GM19035 (cell line): ENCODE measurements at regions not wholly inside any gene's neighbourhood (a gene's known extent, or its start where the extent isn't known, plus 50 kb on each side); places are given as distances from the start of the nearest gene placed in this dataset.

ENCODE experiments used
- ATAC-seq: cut with Tn5 transposase; IDR thresholded peaks from one replicate; pipeline ENCODE4 v1.9.1; 2021; ENCODE audit not compliant: unreplicated experiment

DNA sequence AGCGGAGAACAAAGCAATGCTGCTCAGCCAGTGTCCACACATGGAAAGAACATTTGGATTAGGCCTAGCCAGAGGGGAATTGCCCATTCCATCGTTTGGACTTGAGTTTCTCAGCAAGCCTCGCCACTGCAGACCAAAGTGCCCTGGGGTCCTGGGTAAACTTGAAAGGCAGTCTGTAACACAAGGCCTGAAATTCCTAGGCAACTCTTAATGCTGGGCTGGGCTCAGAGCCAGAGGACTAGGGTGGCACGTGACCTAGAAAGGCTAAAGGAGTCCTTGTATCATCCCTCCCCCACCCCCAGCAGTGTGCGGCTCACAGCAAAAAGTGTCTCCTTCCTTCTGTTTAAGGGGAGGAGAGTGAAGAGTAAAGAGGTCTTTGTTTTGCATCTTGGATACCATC, 210.4 kb upstream of the ARX start:
- ATAC-seq, result no peak

DNA sequence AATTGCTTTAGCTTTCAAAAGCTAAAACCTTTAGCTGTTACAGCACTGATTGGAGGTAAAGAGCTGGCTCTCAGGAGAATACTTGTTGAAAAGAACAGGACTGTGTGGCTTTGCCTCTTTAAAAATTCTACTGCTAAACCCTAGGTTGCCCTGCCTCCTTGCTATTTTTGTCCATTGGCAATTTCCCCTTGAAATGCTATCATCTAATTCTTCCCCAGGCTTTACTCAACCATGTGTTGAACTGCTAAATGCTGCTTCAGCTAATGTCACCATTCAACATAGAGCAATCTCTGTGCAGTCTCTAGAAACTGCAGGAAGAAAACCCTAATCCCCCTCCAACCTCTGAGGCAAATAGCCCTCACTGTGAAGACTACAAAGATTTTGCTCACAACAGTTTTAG, 203.7 kb upstream of the ARX start:
- no peak for ATAC-seq

DNA sequence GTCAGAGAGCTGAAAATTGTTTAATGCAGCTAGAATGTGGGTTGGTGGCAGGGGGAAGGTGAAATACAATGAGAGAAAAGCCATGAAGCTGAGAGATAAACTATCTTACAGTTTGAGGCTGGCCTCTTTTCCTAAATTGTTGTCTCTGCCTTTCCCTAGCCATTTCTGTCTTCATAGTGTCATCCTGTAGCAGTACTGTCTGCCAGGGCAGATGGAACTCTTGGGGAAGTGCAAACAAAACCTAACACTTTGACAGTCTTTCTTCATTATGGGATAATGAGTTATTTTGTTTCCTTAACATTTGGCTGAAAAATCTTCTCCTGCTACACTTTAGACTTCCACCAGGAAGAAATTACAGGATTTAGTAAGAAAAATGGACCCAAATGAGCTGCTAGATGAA, 197.8 kb upstream of the ARX start:
- no peak for ATAC-seq

DNA sequence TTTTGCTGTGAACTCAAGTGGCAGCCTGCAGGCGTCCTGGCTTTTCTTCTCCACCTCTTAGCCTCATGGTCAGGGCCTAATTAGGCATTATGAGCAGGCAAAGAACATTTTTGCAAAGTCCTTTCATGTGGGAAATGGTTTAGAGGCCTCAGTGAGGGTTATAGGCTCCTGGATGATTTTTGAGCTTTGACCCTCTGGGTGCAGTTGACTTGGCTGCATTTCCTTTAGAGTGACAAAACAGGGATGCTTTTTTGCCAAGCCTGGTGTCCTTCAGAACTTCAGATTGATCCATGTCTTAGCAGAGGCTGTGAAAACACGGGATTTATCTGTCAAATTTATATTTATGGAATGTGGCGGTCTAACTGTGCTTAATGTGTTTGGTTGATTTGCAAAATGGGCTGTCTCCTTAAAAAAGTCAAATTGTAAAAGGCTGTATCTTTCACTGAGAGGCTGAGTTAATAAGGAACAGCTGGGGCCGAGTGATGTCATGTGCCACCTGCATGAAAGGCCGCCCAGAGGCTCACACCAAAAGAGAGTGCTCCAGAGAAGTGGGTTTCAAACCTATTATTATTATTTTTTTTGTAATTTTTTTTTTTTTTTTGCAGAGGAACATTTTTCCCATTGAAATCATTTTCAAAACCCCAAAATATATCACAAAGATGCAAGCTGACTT, 192.2 kb upstream of the ARX start:
- ATAC-seq, result no peak

DNA sequence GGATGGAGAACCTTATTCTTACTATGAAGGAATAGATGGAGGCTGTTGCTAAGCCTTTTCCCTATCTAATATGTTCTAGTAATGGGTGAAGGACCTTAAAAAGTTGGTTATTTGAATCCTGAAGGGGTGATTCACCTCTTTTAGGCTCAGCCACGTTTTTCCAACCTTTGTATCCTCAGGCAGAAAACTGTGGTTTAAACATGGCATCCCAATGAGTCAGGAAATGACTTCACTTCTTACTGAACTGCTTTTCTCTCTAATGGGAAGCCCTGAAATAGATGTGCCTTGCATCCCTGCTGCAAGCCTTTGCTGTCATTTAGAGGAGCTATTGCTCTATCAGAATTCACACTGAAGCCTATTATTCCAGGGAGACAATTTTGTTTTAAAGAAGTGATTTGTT, 191.0 kb upstream of the ARX start:
- ATAC-seq, result no peak

DNA sequence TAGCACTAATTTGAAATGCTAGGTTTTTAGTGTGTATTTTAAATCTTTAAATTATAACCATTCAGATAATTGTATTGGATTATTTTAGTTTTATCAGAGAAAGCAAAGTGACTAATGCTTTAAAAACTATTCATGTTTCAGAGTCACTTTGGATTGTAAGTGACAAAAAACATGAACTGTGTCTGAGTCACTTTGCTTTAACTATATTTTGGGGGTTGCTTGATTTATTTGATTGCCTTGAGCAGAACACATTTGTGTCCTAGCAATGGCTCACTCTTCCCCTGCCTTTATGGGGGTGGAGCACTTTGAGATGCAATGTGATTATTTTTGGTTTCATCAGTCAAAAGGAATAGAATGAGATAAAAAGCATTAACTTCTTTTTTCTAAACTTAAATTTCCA, 188.4 kb upstream of the ARX start:
- ATAC-seq, result no peak

DNA sequence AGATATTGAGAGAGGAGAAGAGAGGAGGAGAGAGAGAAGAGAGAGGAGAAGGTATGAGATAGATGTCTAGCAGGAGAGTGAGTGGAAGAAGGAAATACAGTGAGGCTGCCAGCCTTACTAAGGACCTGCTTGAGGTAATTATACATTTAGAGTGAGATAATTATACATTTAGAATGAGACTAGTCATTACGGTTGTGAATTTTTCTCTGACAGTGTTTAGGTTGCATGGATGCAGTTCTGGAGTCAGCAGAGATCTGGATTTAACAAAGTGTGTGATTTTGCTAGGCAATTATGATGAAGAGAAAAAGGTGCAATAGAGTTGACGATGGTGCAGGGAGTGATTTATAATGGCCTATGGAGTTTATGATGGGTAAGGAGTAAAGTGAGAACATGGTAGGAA, 187.1 kb upstream of the ARX start:
- ATAC-seq, result no peak

DNA sequence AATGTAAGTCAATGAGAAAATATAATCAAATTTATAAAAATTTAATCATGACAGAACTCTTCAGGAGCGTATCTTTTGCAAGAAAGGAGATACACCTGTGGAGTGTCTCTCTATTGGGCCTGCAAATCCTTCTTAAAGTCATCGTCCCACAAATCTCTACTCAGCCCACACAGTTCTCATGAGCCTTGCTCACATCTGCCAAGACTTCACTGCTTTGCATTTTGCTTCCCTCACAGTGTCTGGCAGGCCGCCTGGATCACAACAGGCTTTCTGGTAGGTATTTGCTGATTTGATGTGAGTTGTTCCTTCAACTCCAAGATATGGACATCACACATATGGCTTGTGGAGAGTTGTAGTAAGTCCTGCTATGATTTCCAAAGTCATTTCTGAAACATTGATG, 183.1 kb upstream of the ARX start:
- ATAC-seq, result no peak

DNA sequence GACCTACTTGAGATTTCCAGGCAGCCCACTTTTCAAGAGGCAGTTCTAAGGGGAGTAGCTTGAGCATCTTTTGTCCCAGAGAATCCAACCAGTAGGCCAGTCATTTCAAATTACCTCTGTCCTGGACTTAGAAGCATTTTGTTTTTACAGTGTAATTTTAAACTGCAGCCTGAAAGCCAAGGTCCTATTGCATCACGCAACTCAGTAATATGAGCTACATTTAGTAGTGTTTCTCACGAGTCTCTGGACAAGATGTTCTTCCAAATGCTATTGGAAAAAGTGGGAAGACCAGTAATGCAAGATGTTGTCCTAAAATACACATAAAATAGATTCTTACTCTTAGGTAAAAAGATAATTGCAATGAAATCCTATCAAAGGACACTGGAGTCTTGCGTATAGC, 182.5 kb upstream of the ARX start:
- no peak for ATAC-seq

DNA sequence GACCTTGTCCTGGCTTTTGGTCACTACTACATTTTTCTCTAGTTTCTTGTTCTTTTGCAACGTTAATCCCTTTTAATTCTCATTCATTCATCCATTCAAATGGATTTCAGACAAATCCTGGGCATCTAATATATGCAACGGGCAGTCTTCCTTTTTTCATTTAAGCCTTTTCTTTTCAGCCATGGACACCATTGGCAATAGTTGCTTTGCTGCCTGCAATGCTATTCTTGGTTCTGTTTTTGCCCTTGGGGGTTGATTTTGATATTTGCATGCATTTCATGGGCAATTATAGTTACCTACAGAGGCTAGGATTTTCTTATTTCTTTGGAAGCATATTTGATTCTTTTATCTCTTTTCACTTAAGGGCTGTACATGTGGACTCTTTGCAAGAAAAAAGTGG, 180.5 kb upstream of the ARX start:
- no peak for ATAC-seq

DNA sequence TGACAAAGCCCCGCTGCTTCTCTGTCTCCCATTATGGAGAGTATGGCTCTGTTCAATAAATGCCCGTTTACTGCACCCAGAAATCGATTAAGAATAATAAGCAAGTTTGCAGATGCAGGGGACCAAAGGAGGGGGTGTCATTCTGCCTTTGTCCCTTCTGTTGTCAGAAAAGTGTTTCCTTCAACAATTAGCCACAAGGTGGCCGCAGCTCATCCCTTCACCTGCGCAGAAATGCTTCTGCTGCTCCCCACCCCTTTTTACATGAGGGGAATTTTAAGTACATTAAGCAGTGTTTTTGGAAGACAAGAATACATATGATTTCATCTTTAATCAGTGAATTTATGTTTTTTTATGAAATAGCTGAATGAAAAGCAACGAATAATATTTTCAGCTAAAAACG, 175.6 kb upstream of the ARX start:
- no peak for ATAC-seq

DNA sequence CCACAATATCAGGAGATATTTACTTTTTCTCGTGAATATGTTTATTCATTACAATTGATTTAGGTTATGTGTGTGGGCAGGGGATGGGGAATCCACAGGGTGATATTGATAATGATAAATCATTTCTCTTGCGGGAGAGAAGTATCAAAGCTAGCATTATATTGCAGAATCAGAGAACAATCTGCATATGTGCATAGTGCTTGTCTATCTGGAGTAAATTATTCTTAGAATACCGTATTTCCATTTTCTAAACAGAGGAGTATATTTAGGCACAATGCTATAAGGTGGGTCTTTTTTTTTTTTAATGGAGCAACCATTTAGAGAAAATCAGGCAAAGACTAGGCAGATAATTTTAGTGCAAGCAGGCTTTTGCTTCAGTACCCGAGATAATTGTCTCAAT, 166.0 kb upstream of the ARX start:
- ATAC-seq, result no peak

DNA sequence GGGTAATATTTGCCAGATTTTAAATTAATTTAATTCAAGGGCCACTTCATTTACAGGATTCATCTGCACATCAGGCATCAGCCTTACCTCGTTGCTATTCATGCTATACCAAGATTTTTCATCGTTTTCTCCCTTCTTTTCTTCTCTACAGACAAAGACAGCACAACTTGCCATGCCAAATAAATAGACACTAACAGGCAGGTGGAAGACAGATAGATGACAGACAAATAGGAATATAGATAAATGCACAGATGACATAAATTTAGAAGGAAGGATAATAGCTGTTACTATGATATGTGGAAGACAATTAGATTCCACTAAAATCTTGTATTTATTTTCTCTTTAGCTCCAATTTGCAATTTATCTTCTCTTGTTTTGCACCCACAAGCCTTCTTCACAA, 164.5 kb upstream of the ARX start:
- no peak for ATAC-seq

DNA sequence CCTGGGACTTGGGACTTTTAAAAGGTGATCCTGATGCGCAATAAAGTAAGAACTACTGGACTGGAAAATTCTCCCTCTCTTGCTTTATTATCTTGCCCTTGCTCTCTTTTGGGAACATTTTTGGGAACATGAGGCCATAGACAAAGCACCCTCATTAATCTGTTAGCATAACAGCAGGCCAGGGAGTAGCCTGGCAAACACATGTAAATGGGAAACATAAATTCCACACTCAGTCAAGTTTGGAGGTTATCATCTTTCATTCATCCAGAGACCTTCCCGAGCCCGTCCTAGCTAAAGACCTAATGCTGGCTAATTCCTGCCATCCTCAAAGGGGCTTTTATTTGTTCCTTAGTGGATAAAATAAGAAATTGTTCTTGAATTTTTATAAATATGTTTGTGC, 162.8 kb upstream of the ARX start:
- no peak for ATAC-seq

DNA sequence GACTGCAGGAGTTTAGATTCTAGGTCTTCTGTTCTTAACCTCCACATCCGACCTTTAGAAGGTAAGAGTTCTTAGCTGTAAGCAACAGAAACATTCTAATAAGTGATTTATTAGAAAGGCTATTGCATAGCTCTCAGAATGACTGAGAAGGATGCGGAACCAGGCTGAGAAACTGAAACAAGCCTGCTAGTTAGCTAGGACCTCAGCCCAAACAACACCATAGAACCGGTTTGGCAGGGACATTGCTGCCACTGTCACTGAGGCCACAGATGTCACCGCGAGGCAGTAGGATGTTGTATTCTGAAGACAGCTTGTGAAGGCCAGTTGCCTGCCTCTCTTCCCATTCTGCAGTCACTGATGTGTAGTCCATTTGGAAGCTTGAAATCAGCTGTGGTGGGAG, 160.0 kb upstream of the ARX start:
- no peak for ATAC-seq

DNA sequence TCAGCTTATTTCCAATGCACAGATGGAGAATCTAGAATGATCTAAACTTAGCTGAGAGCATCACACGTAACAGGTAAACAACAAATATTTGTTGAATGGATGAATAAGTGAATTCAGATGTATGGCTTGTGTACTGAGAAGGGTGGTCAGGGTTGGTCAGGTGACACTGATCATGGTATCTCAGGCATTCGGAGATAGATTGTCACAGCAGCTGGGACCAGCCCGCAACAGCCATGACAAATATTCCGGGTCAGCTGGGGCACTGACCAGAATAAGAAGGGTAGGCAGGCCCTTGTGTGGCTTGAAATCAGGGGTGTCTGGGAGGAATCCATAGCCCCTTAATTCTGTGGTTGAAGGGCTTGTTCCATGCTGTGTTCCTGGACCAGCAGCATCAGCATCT, 159.4 kb upstream of the ARX start:
- ATAC-seq, result no peak

DNA sequence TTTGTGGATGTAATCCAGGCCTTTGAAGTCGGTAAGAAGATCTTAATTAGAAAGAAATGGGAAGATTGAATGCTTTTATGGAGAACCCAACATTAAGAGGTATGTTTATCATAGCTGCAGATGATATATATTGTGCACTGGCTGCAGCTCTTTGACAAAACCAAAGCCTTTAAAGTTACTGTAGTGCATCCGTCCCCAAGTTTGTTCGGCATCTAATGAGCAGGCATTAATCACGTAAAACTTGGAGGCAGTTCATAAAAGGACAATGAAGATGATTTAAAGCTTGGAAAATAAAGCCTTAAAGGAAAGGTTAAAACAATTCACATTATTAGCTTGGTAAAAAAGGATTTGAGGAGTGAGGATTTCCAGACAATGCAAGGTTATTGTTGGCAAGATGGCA, 150.8 kb upstream of the ARX start:
- no peak for ATAC-seq

DNA sequence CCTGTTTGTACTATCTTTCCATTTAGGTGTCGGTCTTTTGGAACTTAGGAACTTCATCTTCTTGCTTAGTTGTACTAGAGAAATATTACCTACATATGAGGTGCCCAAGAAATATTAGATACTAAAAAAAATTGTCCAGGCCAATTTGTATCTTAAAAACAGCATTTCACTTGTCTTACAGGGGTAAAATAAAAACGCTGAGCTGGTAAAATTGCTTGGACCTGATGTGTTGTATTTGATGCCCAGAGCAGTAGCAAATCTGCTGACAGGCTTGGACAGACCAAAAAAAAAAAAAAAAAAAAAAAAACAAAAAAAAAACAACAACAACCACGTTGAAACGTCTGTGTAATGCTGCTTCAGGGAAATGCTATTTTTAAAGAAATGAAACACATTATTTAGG, 150.4 kb upstream of the ARX start:
- ATAC-seq, result no peak

DNA sequence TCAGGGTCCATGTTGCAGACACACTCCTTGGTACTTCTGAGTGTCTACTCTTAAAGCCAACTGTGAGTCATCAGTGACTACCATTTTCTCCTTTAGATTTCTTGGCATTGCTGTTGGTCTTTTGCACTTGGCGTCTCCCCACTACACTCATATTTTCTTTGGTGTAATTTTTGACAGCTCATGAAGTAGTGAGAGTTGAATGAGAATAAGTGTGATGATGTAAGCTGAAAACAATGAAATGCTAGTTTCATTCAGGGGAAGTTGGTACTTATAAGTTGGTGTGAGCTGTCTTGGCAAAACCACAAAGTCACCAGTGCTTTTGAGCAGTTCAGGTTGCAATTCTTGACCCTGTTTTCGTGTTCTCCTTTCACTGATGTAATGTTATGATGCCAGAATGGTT, 142.9 kb upstream of the ARX start:
- ATAC-seq, result no peak

DNA sequence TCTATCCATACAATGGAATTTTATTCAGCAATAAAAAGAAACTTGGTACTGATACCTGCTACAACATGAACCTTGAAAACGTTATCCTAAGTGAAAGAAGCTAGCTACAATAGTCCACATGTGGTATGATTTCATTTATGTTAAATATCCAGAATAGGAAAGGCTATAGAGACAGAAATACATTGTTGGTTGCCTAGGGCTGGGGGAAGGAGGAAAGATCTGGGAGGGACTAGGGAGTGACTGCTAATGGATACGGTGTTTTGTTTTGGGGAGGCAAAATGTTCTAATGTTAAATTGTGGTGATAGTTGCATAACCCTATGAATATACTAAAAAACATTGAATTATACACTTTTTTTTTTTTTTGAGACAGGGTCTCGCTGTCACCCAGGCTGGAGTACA, 141.1 kb upstream of the ARX start:
- ATAC-seq, result no peak

DNA sequence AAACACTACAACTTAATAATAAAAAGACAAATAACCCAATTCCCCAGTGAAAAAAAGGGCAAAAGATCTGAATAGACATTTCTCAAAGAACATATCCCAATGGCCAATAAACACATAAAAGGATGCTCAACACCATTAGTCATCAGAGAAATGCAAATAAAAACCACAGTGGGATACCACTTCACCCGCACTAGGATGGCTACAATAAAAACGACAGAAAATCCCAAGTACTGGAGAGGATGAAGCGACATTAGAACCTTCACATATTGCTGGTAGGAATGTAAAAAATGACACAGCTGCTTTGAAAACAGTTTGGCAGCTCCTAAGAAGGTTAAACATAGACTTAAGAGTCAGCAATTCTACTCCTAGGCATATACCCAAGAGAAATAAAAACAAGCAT, 140.6 kb upstream of the ARX start:
- no peak for ATAC-seq

DNA sequence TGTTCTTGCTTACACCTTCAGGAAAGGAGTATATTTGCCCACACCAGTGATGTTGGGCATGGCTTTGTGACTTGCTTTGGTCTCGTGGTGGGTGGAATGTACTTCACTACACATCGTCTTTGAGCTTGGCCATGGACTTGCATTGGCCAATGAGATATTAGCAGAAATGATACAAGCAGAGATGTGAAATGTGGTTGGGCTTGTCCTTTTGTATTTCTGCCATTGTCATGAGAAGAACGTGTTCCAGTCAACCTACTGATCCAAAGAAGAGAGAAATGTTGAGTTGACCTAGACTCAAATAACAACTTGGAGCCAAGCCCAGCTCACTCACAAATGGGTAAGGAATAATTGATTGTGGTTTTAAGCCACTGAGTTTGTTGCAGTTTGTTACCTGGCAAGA, 138.4 kb upstream of the ARX start:
- no peak for ATAC-seq

DNA sequence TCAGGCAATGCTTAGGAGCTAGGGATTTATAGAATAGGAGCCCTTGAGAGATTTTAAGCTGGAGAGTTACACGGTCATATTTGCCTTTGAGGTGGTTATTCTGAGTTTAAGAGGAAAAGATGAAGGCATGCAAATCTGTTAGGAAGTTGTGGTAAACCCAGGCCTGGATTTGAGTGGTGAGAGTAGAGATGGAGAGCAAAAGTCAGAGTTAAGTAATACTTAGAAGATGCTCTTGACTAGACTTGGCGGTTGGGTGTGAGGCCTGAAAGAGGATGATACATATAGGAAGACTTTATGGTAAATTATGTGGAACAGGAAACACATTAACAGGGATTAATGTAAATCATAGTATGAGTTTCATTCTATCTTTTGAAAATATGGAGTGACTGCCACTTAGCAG, 136.0 kb upstream of the ARX start:
- no peak for ATAC-seq
